G401.6 (cell line): ENCODE measurements at regions not wholly inside any gene's neighbourhood (a gene's known extent, or its start where the extent isn't known, plus 50 kb on each side); places are given as distances from the start of the nearest gene placed in this dataset.

Experiments
- FAIRE-seq: peaks from 2 replicates; lab custom pipeline; 2012; peaks lifted over from hg19 to GRCh38; lab: Jason Lieb, UNC

- FAIRE-seq = no peak
Measured at GRCh38 chr19:31810536-31811109, 461.4 kb upstream of the TSHZ3 start.

DNA sequence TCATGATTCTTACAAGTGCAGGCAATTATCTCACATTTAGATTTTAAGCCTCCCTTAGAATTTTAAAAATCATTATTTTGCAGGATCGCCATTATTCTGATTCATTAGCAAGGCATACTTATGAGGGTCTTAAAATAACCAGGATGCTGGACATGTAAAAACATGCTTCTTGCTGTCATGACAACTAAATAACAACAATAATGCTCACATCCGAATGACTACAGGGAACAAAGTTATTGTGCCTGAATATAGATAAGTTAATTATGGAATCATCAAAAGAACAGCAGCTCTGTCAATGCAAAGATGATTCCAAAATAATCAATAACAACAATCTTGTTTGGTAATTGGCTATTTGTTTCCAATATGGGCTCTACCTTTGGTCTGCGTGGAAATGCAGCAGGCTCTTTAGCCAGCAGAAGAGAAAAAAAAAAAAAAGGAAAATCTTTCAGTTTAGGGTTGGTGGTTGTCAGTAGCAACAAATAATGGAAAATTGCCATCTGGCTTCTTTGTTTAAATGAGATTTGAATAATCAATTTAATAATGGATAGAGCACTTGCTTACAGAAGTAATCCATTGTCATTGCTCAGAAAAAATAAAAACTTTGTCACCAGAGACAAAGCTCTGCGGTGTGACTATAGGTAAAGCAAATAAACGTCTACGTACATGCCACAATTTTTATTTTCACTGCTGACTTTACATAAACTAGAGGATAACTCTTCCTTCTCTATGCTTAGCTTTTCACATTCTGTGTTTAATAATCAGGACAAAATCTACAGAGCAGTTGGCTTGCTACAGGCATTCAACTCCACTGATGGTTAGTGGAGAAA is 468.9 kb upstream of the TSHZ3 start:
- FAIRE-seq = no peak

GRCh38 chr19:31818798-31819105 is 469.5 kb upstream of the TSHZ3 start:
- no peak for FAIRE-seq

DNA sequence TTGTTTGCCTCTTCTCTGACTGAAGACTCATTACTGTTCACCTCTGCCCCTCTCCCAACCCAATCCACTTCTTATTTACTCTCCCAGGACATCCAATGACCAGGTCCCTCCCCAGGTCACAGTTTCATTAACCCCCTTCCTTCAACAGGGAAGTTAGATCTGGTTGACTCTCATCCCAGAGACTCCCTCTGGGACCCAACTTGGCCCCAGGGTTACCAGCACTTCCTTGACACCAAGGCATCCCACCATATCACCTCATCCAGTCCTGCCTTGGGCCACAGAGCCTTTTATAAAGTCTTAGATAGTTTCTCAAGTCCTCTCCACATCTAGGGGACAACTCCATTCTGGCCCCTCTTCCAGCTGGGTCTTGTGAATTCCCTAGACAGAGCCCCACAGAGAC is 470.6 kb upstream of the TSHZ3 start:
- FAIRE-seq = no peak

DNA sequence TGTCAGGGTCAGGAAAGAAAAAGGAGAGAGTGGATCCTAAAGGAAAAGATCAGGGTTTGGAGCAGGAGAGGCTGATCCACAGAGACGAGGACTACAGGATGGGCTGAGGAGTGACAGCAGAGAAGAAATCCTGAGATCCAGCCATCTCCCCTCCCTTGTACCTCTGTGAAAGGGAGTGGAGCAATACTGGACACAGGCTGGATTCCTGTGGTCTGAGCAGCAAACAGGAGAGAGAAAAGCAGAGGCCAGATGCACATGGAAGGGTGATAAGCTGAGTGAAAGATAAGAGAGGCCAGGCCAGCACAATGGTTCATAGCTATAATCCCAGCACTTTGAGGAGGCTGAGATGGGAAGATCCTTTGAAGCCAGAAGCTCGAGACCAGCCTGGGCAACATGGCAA is 472.1 kb upstream of the TSHZ3 start:
- FAIRE-seq = no peak

DNA sequence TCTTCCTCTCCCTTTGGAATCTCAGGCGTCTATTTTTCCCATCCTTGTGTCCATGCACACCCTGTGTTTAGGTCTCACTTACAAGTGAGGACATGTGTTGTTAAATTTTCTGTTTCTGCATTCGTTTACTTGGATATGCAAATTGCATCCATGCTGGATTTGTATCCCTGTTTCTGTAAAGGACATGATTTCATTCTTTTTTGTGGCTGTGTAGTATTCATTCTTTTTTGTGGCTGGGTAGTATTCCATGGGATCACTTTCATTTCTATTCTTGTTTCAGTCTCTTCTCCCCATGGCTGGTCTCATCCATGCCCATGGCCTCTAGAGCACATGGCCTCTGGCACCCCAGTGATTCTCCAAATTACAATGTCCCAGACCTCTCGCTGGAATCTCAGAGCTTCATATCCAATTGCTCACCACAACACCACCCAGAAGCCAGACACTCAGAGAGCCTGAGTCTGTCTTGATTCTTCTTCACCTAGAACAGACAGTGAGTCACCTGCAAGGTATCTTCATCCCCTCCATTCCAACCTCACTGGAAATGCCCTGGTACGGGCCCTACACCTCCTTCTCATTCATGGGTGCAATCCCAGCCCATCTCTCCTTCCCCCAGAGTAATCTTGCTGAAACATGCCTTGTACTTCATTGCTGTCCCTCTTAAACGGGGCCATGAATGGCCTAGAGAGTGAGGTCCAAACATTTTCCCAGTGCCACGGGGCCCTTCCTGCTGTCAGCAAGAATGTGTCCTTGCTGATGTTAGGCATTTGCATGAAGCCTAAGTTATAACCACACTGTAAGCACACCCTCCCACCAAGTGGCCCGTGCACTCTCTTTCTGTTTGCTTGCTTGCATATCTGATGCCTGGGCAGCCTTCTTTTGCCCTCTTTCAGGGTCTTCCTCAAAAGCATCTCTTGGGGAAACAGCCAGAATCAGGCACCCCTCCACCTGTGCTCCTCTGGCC is 476.2 kb upstream of the TSHZ3 start:
- FAIRE-seq = no peak

DNA sequence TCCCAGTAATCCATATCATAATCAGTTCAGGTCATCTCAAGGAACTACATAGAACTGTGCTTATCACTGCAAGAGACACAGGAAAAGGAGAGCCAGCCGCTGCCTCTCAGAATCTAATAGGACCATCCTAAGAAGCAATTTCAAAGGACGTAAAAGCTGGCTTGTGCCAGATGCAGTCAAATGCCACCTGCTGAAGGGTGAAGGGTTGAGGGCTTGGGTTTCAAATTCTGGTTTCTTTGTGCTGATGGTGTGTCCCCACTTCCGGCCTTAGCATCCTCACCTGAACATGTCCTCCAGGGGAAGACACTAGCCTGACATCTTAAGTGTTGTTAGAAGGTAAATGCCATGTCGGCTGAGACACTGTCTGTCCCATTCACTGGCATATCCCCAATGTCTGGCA is 477.1 kb upstream of the TSHZ3 start:
- no peak for FAIRE-seq

DNA sequence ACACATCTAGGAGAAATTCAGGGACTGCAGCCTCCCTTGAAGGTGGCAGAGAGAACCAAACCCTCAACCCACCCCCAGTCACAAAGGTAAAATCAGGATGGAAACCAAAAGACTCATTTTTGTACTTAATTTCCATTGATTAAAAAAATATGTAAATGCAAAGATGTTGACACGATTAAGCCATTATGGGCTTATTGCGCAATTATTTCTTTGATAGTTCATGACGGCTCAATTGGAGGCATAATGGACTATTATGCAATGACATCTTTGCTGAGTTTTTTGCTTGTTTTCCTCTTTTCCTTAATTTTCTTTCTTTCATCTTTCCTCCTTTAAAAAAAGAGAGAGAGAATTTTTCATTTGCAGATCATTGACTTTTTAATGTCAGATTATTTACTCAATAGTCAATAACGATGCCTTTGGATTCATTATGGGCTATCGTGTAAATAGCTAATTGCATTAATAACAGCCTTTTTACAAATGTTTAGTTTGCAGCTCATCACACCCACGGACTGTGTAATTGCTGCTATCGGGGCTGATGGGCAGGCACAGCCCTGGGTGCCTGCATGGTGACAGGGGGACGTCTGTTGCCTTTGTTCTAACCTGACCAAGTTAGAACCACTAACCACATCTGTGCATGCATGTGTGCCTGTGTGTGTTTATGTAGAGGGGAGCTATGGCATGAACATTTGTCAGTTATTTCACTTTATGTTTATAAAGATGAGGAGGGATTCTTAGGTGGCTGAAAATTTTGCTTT is 482.4 kb upstream of the TSHZ3 start:
- no peak for FAIRE-seq

DNA sequence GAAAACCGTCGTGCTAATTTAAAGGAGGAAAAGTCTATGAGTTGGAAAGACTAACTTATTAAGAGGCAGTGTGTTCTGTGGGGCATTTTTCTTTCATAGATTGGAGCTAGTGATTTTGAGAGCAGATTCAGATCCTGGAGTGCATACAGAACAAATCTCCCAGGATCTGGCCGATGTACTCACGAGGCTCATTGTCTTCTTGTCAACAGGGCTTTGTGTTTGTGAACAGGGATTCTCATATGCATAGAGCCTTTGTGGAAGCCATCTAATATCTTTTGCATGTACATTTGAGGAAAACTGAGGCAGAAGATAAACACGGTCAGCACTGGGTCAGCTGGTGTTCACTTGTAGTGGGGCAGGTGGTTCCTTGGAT is 482.9 kb upstream of the TSHZ3 start:
- FAIRE-seq = no peak

- FAIRE-seq = no peak
Measured at GRCh38 chr19:31834070-31834469, 484.8 kb upstream of the TSHZ3 start.

DNA sequence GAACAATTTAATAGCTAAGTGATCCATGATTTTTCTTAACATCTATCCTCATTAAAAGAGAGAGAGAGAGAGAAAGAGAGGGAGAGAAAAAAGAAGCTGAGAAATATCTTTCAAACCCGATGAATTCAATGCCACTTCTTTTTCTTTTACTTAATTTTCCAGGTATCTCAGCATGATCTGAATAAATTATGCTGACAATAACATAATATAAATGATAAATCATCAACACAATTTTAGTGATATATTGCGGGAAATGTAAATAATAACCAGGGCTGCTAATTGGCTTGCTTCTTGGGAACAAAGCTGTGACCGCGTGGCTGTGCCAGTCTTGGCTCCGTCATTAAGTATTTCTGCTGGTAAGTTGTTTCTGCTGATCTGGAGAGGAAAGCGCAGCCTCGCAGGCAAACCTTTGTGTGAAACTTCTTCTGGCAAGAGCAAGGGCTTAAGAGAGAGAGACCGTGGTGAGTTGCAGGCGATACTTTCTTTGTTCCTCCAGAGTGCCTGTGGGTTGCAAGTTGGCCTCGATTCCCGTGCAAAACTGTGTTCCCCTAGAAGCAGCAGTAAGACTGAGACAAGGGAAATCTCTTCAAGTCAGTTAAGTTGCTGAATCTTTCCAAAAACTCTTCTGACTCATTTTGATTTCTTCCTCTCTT is 489.1 kb upstream of the TSHZ3 start:
- FAIRE-seq = no peak

GRCh38 chr19:31840371-31840770 is 491.1 kb upstream of the TSHZ3 start:
- FAIRE-seq = no peak

GRCh38 chr19:31841755-31842154 is 492.5 kb upstream of the TSHZ3 start:
- no peak for FAIRE-seq

DNA sequence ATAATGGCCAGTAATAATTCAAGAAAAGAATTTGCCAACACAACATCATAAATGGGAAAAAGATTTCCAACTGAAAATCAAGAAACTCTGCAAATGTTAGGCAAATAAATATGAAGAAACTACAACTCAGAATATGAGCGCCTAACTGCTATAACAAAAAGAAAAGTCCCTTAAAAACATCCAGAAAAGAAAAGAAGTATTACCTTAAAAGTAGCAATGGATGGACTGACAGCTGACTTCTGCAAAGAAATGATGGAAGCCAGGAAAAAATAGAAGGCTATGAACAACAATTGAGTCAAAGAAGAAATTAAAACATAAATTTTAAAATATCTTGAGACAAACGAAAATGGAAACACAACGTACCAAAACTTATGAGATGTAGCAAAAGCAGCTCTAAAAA is 482.3 kb upstream of the ZNF507 start:
- no peak for FAIRE-seq

- no peak for FAIRE-seq
Measured at GRCh38 chr19:31874313-31874712, 471.1 kb upstream of the ZNF507 start.

DNA sequence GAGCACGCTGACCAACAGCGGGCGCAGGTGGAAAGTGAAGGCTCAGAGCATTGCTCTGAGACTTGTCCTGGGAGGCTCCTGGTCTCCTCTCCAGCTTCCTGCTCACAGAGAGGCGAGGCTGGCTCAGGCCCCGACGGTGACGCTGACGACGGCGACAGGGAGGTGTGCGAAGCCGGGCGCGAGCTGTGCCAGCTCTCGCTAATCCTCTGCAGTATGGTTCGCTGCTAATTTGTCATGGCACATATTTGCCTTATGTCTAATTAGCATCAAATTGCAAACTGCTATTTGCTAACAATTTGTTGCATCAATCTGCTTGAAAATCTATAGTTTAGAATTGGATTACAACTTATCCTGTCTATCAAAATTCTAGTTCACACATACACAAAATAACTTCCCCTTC is 469.8 kb upstream of the ZNF507 start:
- no peak for FAIRE-seq

- no peak for FAIRE-seq
Measured at GRCh38 chr19:31880283-31880682, 465.1 kb upstream of the ZNF507 start.

- no peak for FAIRE-seq
Measured at GRCh38 chr19:31881988-31882387, 463.4 kb upstream of the ZNF507 start.

DNA sequence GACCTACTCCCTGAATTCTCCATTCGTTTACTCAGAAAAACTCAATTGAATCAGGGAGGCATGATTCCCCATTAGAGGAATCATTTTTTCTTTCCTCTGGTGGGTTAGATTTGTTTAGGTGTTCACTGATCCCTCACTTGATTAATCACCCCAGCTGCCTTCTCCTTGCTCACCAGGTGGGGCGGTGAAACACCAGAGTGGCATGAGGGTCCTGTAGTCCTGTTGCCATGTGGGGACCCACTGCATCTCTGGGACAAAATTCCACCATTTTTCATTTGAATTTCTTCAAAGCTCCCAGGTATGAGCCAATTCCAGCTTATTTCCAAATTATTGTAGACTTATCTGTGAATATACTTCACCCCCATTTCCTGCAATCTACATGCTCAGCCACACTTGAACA is 462.7 kb upstream of the ZNF507 start:
- FAIRE-seq = no peak

DNA sequence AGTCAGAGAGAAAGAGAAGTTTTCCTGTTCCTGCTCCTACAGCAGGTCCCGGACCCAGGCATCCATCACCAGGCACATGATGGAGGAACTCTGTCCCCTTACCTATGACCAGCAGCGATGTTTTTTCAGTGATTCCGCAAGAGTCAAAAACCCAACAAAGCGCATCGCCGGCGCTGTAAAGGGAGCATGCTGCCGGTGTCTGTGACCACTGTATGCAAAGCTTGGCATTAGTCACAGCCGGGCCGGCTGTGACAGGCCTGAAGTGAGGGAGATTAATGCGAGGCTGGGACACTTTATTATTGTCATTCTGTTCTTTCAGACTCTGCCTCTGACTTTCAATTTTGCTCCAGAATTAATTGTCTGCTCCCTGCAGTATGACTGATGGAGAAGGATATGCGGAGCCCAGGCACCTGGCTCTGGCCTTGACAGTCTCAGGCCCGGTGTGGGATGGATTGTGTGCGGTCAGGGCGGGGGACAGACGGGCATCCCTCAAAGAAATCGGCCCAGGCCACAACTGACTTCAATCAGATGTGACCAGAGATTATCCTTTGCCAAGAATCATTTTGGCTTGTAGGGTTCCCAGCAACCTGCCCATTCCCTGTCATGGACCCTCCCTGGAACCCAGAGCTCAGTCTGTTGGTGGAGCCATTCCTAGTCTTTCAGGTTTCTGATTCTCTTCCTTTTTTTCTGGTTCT is 462.0 kb upstream of the ZNF507 start:
- no peak for FAIRE-seq

- FAIRE-seq = no peak
Measured at GRCh38 chr19:31885280-31885853, 460.0 kb upstream of the ZNF507 start.
